Osteocyte (in vitro differentiated cells): ENCODE measurements at regions not wholly inside any gene's neighbourhood (a gene's known extent, or its start where the extent isn't known, plus 50 kb on each side); places are given as distances from the start of the nearest gene placed in this dataset.

Experiments used
- DNase-seq: peaks from one replicate; pipeline ENCODE4 v3.0.0; 2021; ENCODE audit warnings: mixed read lengths; ENCODE audit not compliant: unreplicated experiment; ENCODE audit errors: extremely low spot score
- H3K27ac Mint-ChIP-seq: one replicate; pipeline ENCODE4 v1.8.0; 2021; ENCODE audit warnings: mild to moderate bottlenecking, mixed read lengths; ENCODE audit not compliant: unreplicated experiment
- H3K27me3 Mint-ChIP-seq: one replicate; pipeline ENCODE4 v1.8.0; 2021; ENCODE audit warnings: mixed read lengths; ENCODE audit not compliant: unreplicated experiment
- H3K36me3 Mint-ChIP-seq: one replicate; pipeline ENCODE4 v1.8.0; 2021; ENCODE audit warnings: mixed read lengths; ENCODE audit not compliant: unreplicated experiment
- H3K4me1 Mint-ChIP-seq: one replicate; pipeline ENCODE4 v1.8.0; 2021; ENCODE audit warnings: mixed read lengths; ENCODE audit not compliant: unreplicated experiment
- H3K4me3 Mint-ChIP-seq: one replicate; pipeline ENCODE4 v1.8.0; 2021; ENCODE audit warnings: mild to moderate bottlenecking, moderate library complexity, mixed read lengths; ENCODE audit not compliant: unreplicated experiment
- H3K9me3 Mint-ChIP-seq: one replicate; pipeline ENCODE4 v1.8.0; 2021; ENCODE audit warnings: mixed read lengths; ENCODE audit not compliant: unreplicated experiment
- CTCF ChIP-seq: fragments of 200-600 bp; sonication (generic); IDR thresholded peaks from 2 replicates; pipeline ENCODE4 v1.5.0; 2021; ENCODE audit warnings: antibody characterized with exemption, mild to moderate bottlenecking, moderate library complexity

GRCh38 chr5:28505121-28505520 lies 1466.7 kb upstream of the CDH9 start:
- DNase-seq: no peak
- Mint-ChIP-seq H3K36me3 (no peaks in the 10 kb centered on the region), H3K4me3 (no peak overlapping the region), H3K27me3 (no peaks in the 10 kb centered on the region), H3K9me3 (no peaks in the 10 kb centered on the region), H3K4me1 (no peaks in the 10 kb centered on the region), H3K27ac (no peak overlapping the region)
- TF ChIP-seq CTCF: no peak

GRCh38 chr5:28500511-28500910 lies 1462.1 kb upstream of the CDH9 start:
- H3K27ac Mint-ChIP-seq: no peak overlapping the region
- H3K9me3 Mint-ChIP-seq: no peaks in the 10 kb centered on the region
- no peaks in the 10 kb centered on the region for H3K36me3 Mint-ChIP-seq
- DNase-seq: no peak
- H3K27me3 Mint-ChIP-seq: peaks cover 10% of the 10 kb centered on the region
- no peaks in the 10 kb centered on the region for H3K4me1 Mint-ChIP-seq
- TF ChIP-seq CTCF: no peak
- H3K4me3 Mint-ChIP-seq: no peak overlapping the region

- DNase-seq: no peak
- H3K36me3 Mint-ChIP-seq: no peaks in the 10 kb centered on the region
- H3K27ac Mint-ChIP-seq: no peak overlapping the region
- no peaks in the 10 kb centered on the region for H3K9me3 Mint-ChIP-seq
- no peak overlapping the region for H3K4me3 Mint-ChIP-seq
- no peak for TF ChIP-seq CTCF
- H3K4me1 Mint-ChIP-seq: no peaks in the 10 kb centered on the region
- H3K27me3 Mint-ChIP-seq: peaks cover 10% of the 10 kb centered on the region
These were observed 1461.4 kb upstream of the CDH9 start for GRCh38 chr5:28499766-28500290.

- H3K4me3 Mint-ChIP-seq: no peak overlapping the region
- H3K36me3 Mint-ChIP-seq: no peaks in the 10 kb centered on the region
- peaks cover 21% of the 10 kb centered on the region for H3K27me3 Mint-ChIP-seq
- H3K27ac Mint-ChIP-seq: no peak overlapping the region
- TF ChIP-seq CTCF: no peak
- no peak for DNase-seq
- H3K9me3 Mint-ChIP-seq: no peaks in the 10 kb centered on the region
- H3K4me1 Mint-ChIP-seq: no peaks in the 10 kb centered on the region
These were observed 1457.5 kb upstream of the CDH9 start for GRCh38 chr5:28495876-28496275.

GRCh38 chr5:28493456-28493855 lies 1455.1 kb upstream of the CDH9 start:
- no peaks in the 10 kb centered on the region for H3K36me3 Mint-ChIP-seq
- no peaks in the 10 kb centered on the region for H3K4me1 Mint-ChIP-seq
- no peak overlapping the region for H3K4me3 Mint-ChIP-seq
- TF ChIP-seq CTCF: no peak
- H3K27ac Mint-ChIP-seq: no peak overlapping the region
- DNase-seq: no peak
- peaks cover 33% of the 10 kb centered on the region for H3K27me3 Mint-ChIP-seq
- no peaks in the 10 kb centered on the region for H3K9me3 Mint-ChIP-seq
